Pulmonary artery endothelial cell (primary cell): ENCODE measurements at regions not wholly inside any gene's neighbourhood (a gene's known extent, or its start where the extent isn't known, plus 50 kb on each side); places are given as distances from the start of the nearest gene placed in this dataset.
"Not testable (repeated sequence)": the region's sequence is repeated elsewhere in the genome, so short reads cannot be mapped to it uniquely, and the experiment has no call there.

ENCODE experiments used
- DNase-seq: peaks from one replicate; pipeline ENCODE4 v3.0.0-alpha.2; 2011; ENCODE audit warnings: low read depth, low spot score

GRCh38 chr3:8343058-8343457, 158.6 kb upstream of the LMCD1 start:
- DNase-seq: no peak

GRCh38 chr3:8345398-8345797, 156.2 kb upstream of the LMCD1 start:
- no peak for DNase-seq

- DNase-seq: no peak
Observed at GRCh38 chr3:8348076-8348475, 153.5 kb upstream of the LMCD1 start.

GRCh38 chr3:8352475-8352874, 149.1 kb upstream of the LMCD1 start:
- DNase-seq: no peak

GRCh38 chr3:8353364-8353763, 148.3 kb upstream of the LMCD1 start:
- DNase-seq: no peak

GRCh38 chr3:8355346-8355745, 146.3 kb upstream of the LMCD1 start:
- DNase-seq: no peak

GRCh38 chr3:8356066-8356465, 145.6 kb upstream of the LMCD1 start:
- DNase-seq: not testable (repeated sequence)

GRCh38 chr3:8357859-8358258, 143.8 kb upstream of the LMCD1 start:
- no peak for DNase-seq

GRCh38 chr3:8359133-8359532, 142.5 kb upstream of the LMCD1 start:
- no peak for DNase-seq

- DNase-seq: no peak
Observed at GRCh38 chr3:8363200-8363599, 138.4 kb upstream of the LMCD1 start.

GRCh38 chr3:8365541-8365940, 136.1 kb upstream of the LMCD1 start:
- DNase-seq: no peak

GRCh38 chr3:8366219-8366810, 135.3 kb upstream of the LMCD1 start:
- no peak for DNase-seq

GRCh38 chr3:8368598-8368997, 133.0 kb upstream of the LMCD1 start:
- no peak for DNase-seq

GRCh38 chr3:8369638-8370037, 132.0 kb upstream of the LMCD1 start:
- DNase-seq: no peak

GRCh38 chr3:8371085-8371551, 130.5 kb upstream of the LMCD1 start:
- DNase-seq: no peak

- no peak for DNase-seq
Observed at GRCh38 chr3:8371960-8372463, 129.6 kb upstream of the LMCD1 start.

GRCh38 chr3:8380904-8381704, 120.5 kb upstream of the LMCD1 start:
- no peak for DNase-seq

- no peak for DNase-seq
Observed at GRCh38 chr3:8385848-8386620, 115.6 kb upstream of the LMCD1 start.

- no peak for DNase-seq
Observed at GRCh38 chr3:8387571-8387970, 114.1 kb upstream of the LMCD1 start.

GRCh38 chr3:8399686-8400085, 101.9 kb upstream of the LMCD1 start:
- DNase-seq: no peak

GRCh38 chr3:8400911-8401310, 100.7 kb upstream of the LMCD1 start:
- DNase-seq: no peak

- no peak for DNase-seq
Observed at GRCh38 chr3:8403996-8404395, 97.6 kb upstream of the LMCD1 start.
